Neural progenitor cell (in vitro differentiated cells): ENCODE measurements at regions not wholly inside any gene's neighbourhood (a gene's known extent, or its start where the extent isn't known, plus 50 kb on each side); places are given as distances from the start of the nearest gene placed in this dataset.

Source experiments
- EZH2phosphoT487 ChIP-seq: fragments of 200-600 bp; sonication (generic); IDR thresholded peaks from 2 replicates; pipeline ENCODE4 v1.6.1; 2017; ENCODE audit warnings: antibody characterized with exemption
- TF ChIP-seq, protein P1 (sequence below): fragments of 200-600 bp; sonication (generic); IDR thresholded peaks from 2 replicates; pipeline ENCODE4 v1.5.1; 2017; ENCODE audit warnings: antibody characterized with exemption, mild to moderate bottlenecking

GRCh38 chr13:104976986-104977385 lies 1558.5 kb downstream of the EFNB2 start:
- TF ChIP-seq, protein P1, sequence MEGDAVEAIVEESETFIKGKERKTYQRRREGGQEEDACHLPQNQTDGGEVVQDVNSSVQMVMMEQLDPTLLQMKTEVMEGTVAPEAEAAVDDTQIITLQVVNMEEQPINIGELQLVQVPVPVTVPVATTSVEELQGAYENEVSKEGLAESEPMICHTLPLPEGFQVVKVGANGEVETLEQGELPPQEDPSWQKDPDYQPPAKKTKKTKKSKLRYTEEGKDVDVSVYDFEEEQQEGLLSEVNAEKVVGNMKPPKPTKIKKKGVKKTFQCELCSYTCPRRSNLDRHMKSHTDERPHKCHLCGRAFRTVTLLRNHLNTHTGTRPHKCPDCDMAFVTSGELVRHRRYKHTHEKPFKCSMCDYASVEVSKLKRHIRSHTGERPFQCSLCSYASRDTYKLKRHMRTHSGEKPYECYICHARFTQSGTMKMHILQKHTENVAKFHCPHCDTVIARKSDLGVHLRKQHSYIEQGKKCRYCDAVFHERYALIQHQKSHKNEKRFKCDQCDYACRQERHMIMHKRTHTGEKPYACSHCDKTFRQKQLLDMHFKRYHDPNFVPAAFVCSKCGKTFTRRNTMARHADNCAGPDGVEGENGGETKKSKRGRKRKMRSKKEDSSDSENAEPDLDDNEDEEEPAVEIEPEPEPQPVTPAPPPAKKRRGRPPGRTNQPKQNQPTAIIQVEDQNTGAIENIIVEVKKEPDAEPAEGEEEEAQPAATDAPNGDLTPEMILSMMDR = no peak
- TF ChIP-seq EZH2phosphoT487 = no peak
